Lung (tissue), 11 donors: ENCODE measurements at regions not wholly inside any gene's neighbourhood (a gene's known extent, or its start where the extent isn't known, plus 50 kb on each side); places are given as distances from the start of the nearest gene placed in this dataset.
"Not testable (repeated sequence)": the region's sequence is repeated elsewhere in the genome, so short reads cannot be mapped to it uniquely, and the experiment has no call there.

Source experiments
- ATAC-seq: fragments of 200-7000 bp; cut with Tn5 transposase; one replicate; pipeline ENCODE4 v1.9.1; 2020; ENCODE audit warnings: moderate number of reproducible peaks; ENCODE audit not compliant: insufficient read depth, low FRiP score
- DNase-seq, 3 donors: peaks; one replicate each; pipeline ENCODE4 v3.0.0-alpha.2; 2013 to 2017
- H3K27ac ChIP-seq, 2 donors: one replicate each; pipeline ENCODE4 v1.5.1; 2013; ENCODE audit warnings: mild to moderate bottlenecking in 2 of 2, moderate library complexity in 2 of 2, control low read depth in 1 of 2, inconsistent platforms in 1 of 2, low read depth in 1 of 2, low read length in 1 of 2
- H3K27me3 ChIP-seq, 3 donors: one replicate each; pipeline ENCODE4 v1.5.1; 2013; ENCODE audit warnings: low read length in 2 of 3; ENCODE audit not compliant: control insufficient read depth in 3 of 3, insufficient read depth in 3 of 3
- H3K36me3 ChIP-seq, 4 donors: one replicate each; pipeline ENCODE4 v1.5.1; 2013; ENCODE audit warnings: low read length in 4 of 4, mild to moderate bottlenecking in 1 of 4, moderate library complexity in 1 of 4; ENCODE audit not compliant: control insufficient read depth in 4 of 4, insufficient read depth in 4 of 4
- H3K4me1 ChIP-seq, 5 donors: one replicate each; pipeline ENCODE4 v1.5.1; 2013; ENCODE audit warnings: low read length in 5 of 5, mild to moderate bottlenecking in 2 of 5, moderate library complexity in 1 of 5; ENCODE audit not compliant: control insufficient read depth in 5 of 5, insufficient read depth in 5 of 5
- H3K4me3 ChIP-seq: one replicate; pipeline ENCODE4 v1.5.1; 2013; ENCODE audit warnings: mild to moderate bottlenecking, control low read depth, moderate library complexity
- H3K9ac ChIP-seq, 2 donors: one replicate each; pipeline ENCODE4 v1.5.1; 2013; ENCODE audit warnings: low read length in 2 of 2, control low read depth in 1 of 2; ENCODE audit not compliant: insufficient read depth in 1 of 2
- H3K9me3 ChIP-seq, 4 donors: one replicate each; pipeline ENCODE4 v1.5.1; 2013; ENCODE audit warnings: low read length in 3 of 4, mild to moderate bottlenecking in 1 of 4, moderate library complexity in 1 of 4; ENCODE audit not compliant: control insufficient read depth in 4 of 4, insufficient read depth in 3 of 4
- WGBS, 2 donors: extraction: QIAGEN DNeasy Blood & Tissue Kit; methylation state at CpG; one replicate each; pipeline ENCODE4 v1.1.7; 2013; 5-methylcytosine and 5-hydroxymethylcytosine counted together
- TF ChIP-seq, protein P1 (sequence below): IDR thresholded peaks from 2 replicates; pipeline ENCODE4 v1.5.1; 2012; ENCODE audit warnings: mild to moderate bottlenecking; ENCODE audit errors: control extremely low read depth, extremely low read depth
- donor health status: control.
- donor health status: control.
- donor health status: Bipolar disorder and iron deficiency.
- donor health status: healthy.
- donor health status: DM: yes; HTN: yes; CAD: no.

DNA sequence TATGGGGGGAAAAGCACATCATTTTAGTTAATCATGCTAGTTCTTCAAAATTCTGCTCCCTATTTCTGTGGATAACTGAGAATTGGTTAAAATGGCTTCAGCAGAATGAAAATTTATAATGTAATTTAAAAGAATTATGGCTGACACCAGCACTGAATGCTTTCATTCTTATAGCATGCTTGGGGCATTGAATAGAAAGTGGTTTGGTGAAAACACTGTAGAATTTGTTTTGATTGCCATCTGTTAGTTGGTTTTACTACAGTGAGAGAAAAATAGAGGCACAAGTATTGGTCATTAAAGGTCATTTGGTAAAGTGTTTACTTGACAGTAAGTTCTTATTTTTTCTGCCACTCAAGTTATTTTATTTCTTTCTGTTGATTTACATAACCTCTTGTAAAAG lies 70.8 kb downstream of the PRORP start:
- DNase-seq (no peak), ATAC-seq (no peak)
- peaks cover 0 to 3% (median 0%) of the 10 kb centered on the region in 5 donors for H3K4me1 ChIP-seq
- H3K9ac ChIP-seq: no peak overlapping the region
- H3K9me3 ChIP-seq: no peaks in the 10 kb centered on the region
- TF ChIP-seq, protein P1, sequence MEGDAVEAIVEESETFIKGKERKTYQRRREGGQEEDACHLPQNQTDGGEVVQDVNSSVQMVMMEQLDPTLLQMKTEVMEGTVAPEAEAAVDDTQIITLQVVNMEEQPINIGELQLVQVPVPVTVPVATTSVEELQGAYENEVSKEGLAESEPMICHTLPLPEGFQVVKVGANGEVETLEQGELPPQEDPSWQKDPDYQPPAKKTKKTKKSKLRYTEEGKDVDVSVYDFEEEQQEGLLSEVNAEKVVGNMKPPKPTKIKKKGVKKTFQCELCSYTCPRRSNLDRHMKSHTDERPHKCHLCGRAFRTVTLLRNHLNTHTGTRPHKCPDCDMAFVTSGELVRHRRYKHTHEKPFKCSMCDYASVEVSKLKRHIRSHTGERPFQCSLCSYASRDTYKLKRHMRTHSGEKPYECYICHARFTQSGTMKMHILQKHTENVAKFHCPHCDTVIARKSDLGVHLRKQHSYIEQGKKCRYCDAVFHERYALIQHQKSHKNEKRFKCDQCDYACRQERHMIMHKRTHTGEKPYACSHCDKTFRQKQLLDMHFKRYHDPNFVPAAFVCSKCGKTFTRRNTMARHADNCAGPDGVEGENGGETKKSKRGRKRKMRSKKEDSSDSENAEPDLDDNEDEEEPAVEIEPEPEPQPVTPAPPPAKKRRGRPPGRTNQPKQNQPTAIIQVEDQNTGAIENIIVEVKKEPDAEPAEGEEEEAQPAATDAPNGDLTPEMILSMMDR: no peak
- no peaks in the 10 kb centered on the region for H3K27me3 ChIP-seq
- H3K4me3 ChIP-seq: no peak overlapping the region
- peaks cover 0 to 3% (median under 1%) of the 10 kb centered on the region in 4 donors for H3K36me3 ChIP-seq
- H3K27ac ChIP-seq: no peak overlapping the region

DNA sequence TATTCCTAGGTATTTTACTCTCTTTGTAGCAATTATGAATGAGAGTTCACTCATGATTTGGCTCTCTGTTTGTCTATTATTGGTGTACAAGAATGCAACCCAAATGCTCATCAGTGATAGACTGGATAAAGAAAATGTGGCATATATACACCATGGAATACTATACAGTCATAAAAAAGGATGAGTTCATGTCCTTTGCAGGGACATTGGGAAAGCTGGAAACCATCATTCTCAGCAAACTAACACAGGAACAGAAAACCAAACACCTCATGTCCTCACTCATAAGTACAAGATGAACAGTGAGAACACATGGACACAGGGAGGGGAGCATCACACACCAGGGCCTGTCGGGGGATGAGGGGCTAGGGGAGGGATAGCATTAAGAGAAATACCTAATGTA lies 71.8 kb downstream of the PRORP start:
- ATAC-seq, H3K4me1 ChIP-seq, H3K4me3 ChIP-seq, H3K27ac ChIP-seq, H3K9me3 ChIP-seq, H3K9ac ChIP-seq, DNase-seq, H3K36me3 ChIP-seq, H3K27me3 ChIP-seq: not testable (repeated sequence)
- 100% methylated on average over 1 of the region's 1 CpG for WGBS, 2 donors

DNA sequence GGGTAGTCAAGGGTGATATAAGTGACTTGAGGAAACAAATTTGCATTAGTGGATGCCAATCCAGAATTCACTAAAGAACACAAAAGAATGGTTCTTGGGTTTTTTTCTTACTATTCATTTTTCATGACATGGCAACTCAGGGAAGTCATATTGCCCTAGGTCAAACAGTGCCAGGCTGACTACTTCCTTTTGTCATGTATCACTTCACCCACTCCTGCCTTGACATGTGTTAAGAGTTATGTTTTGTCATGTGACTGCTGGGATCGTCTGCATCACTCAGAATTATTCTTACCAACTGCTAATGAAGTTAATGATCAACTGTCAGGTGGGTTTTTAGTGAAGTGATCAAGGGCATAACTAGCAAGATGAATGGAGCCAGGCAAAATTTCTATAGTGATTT lies 74.2 kb downstream of the PRORP start:
- Histone ChIP-seq H3K9me3 (no peaks in the 10 kb centered on the region), H3K27ac (peak overlapping the region in 1 of 2 donors; percentile 39), H3K4me3 (no peak overlapping the region), H3K9ac (no peak overlapping the region), H3K4me1 (peaks cover 0 to 3% (median 0%) of the 10 kb centered on the region in 5 donors), H3K36me3 (peaks cover 0 to 2% (median under 1%) of the 10 kb centered on the region in 4 donors), H3K27me3 (no peaks in the 10 kb centered on the region)
- TF ChIP-seq, protein P1: no peak
- WGBS, 2 donors: 10 to 18% methylated on average over 1 of the region's 1 CpG
- DNase-seq: no peak
- ATAC-seq: no peak

DNA sequence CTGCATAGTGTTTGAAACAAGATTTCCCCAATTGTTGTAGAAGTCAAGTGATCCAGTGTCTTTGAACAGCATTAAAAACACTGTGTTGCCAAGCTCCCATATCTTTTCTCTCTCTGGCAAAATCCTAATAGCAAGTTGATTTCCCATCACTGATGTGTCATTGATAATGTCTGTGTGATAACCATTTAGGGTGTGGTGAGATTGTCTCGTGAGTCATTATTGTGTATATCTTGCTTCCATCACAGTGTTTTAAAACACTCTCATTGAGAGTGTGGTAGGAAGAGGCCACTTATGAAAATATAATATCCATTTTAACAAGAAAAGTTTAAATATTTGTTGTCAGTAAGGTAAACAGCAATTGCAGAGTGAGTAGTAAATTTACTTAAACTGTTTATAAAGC lies 74.7 kb downstream of the PRORP start:
- DNase-seq: no peak
- H3K27ac ChIP-seq: no peak overlapping the region
- ATAC-seq: no peak

More for the DNA sequence above, 74.7 kb downstream of the PRORP start:
- WGBS, 2 donors: 22 to 68% methylated on average over 1 of the region's 1 CpG
- Histone ChIP-seq H3K36me3 (peaks cover 0 to 2% (median 0%) of the 10 kb centered on the region in 4 donors), H3K27me3 (no peaks in the 10 kb centered on the region), H3K4me1 (peaks cover 0 to 3% (median 0%) of the 10 kb centered on the region in 5 donors), H3K9me3 (no peaks in the 10 kb centered on the region), H3K4me3 (no peak overlapping the region), H3K9ac (no peak overlapping the region)
- TF ChIP-seq, protein P1: no peak
